Fibroblast of the aortic adventitia (primary cell): ENCODE measurements at regions not wholly inside any gene's neighbourhood (a gene's known extent, or its start where the extent isn't known, plus 50 kb on each side); places are given as distances from the start of the nearest gene placed in this dataset.

Experiments
- DNase-seq: peaks from one replicate; pipeline ENCODE4 v3.0.0-alpha.2; 2010; ENCODE audit warnings: low read depth
- H3K4me3 ChIP-seq: 2 replicates; pipeline ENCODE4 v1.5.1; 2011; ENCODE audit warnings: low read depth, mild to moderate bottlenecking, control low read depth, low read length, moderate library complexity
- TF ChIP-seq, protein P1 (sequence below): IDR thresholded peaks from 2 replicates; pipeline ENCODE4 v1.5.1; 2011; ENCODE audit warnings: mild to moderate bottlenecking, low read length, control low read depth, inconsistent platforms; ENCODE audit not compliant: insufficient read depth

DNA sequence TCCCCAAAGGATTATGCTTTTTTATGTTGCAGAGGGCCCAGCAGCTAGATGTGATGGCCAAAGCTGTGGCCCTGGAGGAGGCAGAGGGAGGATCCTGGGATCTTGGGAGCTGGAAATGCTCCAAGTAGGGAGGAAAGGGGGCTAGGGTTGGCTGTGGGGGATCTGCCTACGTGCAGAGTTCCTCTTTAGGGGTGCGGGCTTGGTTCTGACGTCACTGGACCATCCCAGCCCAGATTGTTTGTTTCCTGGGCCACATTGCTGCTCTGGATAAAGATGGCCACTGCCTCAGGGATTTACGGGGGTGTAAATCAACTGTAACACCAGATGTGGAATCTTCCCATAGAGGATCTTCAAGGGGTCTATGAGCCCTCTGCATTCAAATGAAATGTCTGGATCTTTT lies 110.3 kb upstream of the SYT13 start:
- TF ChIP-seq, protein P1, sequence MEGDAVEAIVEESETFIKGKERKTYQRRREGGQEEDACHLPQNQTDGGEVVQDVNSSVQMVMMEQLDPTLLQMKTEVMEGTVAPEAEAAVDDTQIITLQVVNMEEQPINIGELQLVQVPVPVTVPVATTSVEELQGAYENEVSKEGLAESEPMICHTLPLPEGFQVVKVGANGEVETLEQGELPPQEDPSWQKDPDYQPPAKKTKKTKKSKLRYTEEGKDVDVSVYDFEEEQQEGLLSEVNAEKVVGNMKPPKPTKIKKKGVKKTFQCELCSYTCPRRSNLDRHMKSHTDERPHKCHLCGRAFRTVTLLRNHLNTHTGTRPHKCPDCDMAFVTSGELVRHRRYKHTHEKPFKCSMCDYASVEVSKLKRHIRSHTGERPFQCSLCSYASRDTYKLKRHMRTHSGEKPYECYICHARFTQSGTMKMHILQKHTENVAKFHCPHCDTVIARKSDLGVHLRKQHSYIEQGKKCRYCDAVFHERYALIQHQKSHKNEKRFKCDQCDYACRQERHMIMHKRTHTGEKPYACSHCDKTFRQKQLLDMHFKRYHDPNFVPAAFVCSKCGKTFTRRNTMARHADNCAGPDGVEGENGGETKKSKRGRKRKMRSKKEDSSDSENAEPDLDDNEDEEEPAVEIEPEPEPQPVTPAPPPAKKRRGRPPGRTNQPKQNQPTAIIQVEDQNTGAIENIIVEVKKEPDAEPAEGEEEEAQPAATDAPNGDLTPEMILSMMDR: no peak
- DNase-seq: no peak
- H3K4me3 ChIP-seq: no peak overlapping the region

DNA sequence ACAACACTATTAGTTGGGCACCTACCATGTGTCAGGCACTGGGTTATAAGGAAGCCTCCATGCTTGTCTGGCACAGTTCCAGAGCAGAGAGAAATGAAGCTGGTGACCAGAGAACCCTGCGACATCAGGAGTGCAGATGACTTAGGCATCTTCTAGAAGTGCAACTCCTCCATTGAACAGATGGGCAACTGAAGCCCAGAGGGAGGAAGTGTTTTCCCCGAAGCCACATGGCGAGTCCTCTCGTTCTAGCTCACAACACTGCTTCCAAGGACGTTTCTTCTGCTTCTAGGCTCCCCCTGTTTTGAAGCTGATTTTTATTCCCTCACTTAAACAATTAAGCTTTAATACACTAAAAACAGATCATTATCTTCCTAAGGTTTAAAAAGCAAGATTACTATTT lies 109.8 kb upstream of the SYT13 start:
- TF ChIP-seq, protein P1: no peak
- H3K4me3 ChIP-seq: no peak overlapping the region
- DNase-seq: no peak

DNA sequence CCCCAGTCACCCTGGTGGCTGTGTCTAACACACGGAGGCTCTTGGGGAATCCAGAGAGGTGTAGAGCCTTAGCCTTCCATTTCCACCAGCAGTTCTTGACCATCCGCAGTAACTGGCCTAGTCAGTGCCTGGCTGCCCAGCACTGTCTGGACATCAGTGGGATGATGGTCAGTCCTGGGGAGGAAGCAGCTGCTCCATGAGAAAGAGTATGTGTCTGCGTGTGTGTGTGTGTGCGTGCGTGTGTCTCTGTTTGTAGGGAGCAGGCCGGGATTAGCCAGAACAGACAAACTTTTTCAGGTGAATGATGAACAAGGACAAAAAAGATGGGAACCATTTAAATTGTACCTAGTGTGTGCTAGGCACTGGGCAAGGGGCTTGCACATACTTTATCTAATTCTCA lies 109.3 kb upstream of the SYT13 start:
- no peak overlapping the region for H3K4me3 ChIP-seq
- DNase-seq: no peak
- TF ChIP-seq, protein P1: no peak

DNA sequence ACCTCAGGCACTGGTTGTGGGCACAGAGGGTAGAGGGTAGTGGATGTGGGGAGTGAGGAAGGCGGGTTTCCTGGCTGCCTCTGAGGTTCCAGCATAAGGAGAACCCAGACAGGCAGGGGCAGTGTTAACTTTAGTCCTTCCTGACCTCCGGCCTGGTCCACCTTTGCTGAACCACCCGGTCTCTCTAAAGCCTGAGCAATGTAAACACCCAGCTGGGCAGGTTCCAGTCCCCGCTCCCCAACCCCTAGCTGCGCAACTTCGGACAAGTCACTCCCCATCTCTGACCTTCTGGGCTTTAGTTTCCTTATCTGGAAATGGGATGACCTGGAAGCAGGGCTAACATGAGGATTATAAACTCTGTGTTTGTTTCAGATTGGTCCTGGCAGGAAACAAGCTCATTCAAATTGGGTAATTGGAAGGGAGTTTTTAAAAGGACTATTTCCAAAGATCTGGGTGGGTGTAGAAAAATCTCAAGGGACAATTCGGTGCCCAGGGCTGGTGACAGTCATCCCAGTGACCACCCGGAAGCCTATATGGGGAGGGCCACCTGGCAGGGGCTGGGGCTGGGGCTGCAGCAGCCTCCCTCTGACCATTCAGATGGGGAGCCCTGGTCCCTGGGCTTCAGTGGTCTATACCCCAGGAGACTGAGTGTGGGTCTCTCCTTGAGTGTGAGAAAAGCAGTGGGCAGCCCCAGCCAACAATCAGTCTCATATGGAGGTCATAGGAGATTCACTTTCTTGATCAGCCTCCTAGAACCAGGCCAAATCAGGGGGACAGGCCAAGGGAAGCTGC lies 108.3 kb upstream of the SYT13 start:
- no peak overlapping the region for H3K4me3 ChIP-seq
- no peak for DNase-seq
- TF ChIP-seq, protein P1: no peak

DNA sequence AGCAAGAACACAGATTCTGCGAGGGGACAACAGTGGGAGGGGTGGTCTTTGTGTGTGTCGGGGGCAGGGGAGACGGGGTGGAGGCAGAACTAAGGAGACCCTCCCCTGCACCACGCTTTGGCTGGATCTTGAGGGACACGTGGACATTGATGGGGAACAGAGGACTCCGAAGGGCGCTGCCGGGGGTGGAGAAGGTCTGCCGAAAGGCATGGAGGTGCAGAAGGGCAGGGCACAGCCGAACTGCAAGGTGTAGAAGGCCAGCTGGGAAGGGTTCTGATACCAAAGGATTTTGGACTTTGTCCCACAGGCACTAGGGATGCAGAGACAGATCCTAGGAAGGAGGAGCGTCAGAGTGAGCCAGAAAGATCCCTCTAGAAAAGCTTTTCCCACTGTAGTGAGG lies 107.7 kb upstream of the SYT13 start:
- TF ChIP-seq, protein P1: no peak
- no peak overlapping the region for H3K4me3 ChIP-seq
- no peak for DNase-seq

DNA sequence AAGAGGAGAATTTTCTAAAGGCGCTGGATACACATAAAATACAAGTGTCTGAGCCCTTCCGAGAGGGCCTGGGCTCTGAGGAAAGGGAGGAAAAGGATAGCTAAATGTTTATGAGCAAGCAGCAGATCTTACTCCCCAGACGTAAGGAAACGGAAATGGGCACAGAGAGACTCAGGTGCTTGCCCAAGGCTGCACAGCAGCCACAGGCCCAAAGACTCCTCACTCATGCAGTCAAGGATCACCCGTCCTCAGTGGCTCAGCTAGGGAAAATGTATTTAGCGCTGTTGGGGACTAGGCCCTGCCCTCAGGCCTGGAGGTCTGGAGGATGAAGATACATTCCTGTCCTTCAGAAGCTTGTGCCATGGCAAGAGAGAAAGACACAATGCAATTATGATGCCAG lies 107.2 kb upstream of the SYT13 start:
- no peak overlapping the region for H3K4me3 ChIP-seq
- TF ChIP-seq, protein P1: no peak
- no peak for DNase-seq

DNA sequence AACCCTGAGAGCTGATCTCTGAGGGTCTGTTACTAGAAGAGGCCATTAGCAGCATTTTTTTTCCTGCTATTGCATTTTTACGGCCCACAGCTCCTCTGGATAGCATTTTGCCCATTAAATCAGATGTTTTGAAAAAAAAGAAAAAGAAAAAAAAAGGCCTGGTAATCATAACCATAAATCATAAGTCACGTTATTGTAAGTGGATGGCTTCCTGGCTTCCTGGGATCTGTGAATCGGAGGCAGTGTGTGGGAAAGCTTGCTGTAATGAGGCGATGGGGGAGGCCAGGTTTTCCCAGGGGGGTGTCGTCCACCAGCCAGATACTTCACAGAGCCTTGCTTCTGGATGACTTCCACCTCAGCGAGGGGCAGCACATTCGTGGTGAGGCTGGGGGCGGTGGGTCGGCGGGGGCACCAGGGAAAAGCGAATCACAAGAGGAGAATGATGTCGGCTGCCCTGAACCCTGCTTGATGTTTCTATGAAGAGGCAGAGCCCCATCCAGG lies 106.5 kb upstream of the SYT13 start:
- no peak for DNase-seq
- no peak overlapping the region for H3K4me3 ChIP-seq
- TF ChIP-seq, protein P1: no peak
